HepG2 (cell line): ENCODE measurements at regions not wholly inside any gene's neighbourhood (a gene's known extent, or its start where the extent isn't known, plus 50 kb on each side); places are given as distances from the start of the nearest gene placed in this dataset.

ENCODE experiments used
- FOXO4 ChIP-seq: sonication (generic); formaldehyde crosslinking; conservative IDR thresholded peaks from 2 replicates; pipeline ENCODE4 v1.8.1; 2023; ENCODE audit warnings: missing genetic modification reagents
- HNF1B ChIP-seq: sonication (generic); formaldehyde crosslinking; IDR thresholded peaks from 2 replicates; pipeline ENCODE4 v1.5.1; 2020; ENCODE audit warnings: mild to moderate bottlenecking, moderate library complexity, missing genetic modification reagents
- PRPF4 ChIP-seq: fragments of 200-400 bp; formaldehyde crosslinking; IDR thresholded peaks from 2 replicates; pipeline ENCODE4 v1.6.1; 2016; ENCODE audit warnings: low read length, low read depth; ENCODE audit not compliant: poor library complexity, severe bottlenecking
- THAP9 ChIP-seq: sonication (generic); formaldehyde crosslinking; IDR thresholded peaks from 2 replicates; pipeline ENCODE4; 2020; ENCODE audit warnings: missing genetic modification reagents, mild to moderate bottlenecking, borderline replicate concordance
- ZFP1 ChIP-seq: IDR thresholded peaks from 2 replicates; pipeline ENCODE4 v1.6.1; 2016
- ZNF17 ChIP-seq: sonication (generic); formaldehyde crosslinking; IDR thresholded peaks from 2 replicates; pipeline ENCODE4 v1.5.0; 2020; ENCODE audit warnings: mild to moderate bottlenecking, missing genetic modification reagents
- ZNF24 ChIP-seq: fragments of 450-650 bp; IDR thresholded peaks from 2 replicates; pipeline ENCODE4 v1.6.1; 2017; ENCODE audit warnings: antibody characterized with exemption, mild to moderate bottlenecking
- ZNF367 ChIP-seq: sonication (generic); formaldehyde crosslinking; IDR thresholded peaks from 2 replicates; pipeline ENCODE4 v1.4.0; 2020; ENCODE audit warnings: missing genetic modification reagents, borderline replicate concordance
- ZNF451 ChIP-seq: sonication (generic); formaldehyde crosslinking; IDR thresholded peaks from 2 replicates; pipeline ENCODE4 v1.5.0; 2020; ENCODE audit warnings: mild to moderate bottlenecking, missing genetic modification reagents
- ZNF781 ChIP-seq: sonication (generic); formaldehyde crosslinking; IDR thresholded peaks from 2 replicates; pipeline ENCODE4 v1.5.1; 2020; ENCODE audit warnings: borderline replicate concordance, mild to moderate bottlenecking, missing genetic modification reagents; ENCODE audit errors: not compliant biosample characterization

GRCh38 chr18:76232779-76233178, 262.3 kb downstream of the ZNF516 start (continued):
- TF ChIP-seq FOXO4 (CRISPR knock-in tag): no peak
- TF ChIP-seq THAP9: no peak
- no peak for TF ChIP-seq HNF1B (CRISPR knock-in tag)
- TF ChIP-seq PRPF4: no peak
- TF ChIP-seq ZNF17 (CRISPR knock-in tag): no peak
- no peak for TF ChIP-seq ZNF451 (CRISPR knock-in tag)
- TF ChIP-seq ZNF24: no peak
- TF ChIP-seq ZNF367: no peak
- TF ChIP-seq ZNF781 (CRISPR knock-in tag): no peak
- no peak for TF ChIP-seq ZFP1 (CRISPR knock-in tag)
